ENCODE measurements at regions not wholly inside any gene's neighbourhood (a gene's known extent, or its start where the extent isn't known, plus 50 kb on each side); places are given as distances from the start of the nearest gene placed in this dataset.
A peak's percentile ranks its signal among the peaks of the same experiment; 100 is the strongest.

DNA sequence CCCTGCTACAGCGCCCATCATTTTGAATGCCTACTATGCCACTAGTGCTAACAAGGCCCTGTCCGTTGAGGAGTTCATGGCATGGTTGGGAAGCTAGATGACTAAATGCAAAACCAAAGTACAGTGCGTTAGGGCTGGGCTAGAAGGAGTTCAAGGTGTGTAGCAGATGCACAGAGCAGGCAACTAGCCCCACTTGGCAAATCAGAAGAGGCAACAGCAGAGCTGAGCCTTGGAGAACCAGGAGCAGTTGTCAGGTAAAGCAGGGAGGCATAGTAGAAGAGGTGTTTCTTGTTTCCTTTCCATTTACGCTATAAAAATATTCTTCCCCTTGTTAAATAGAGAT lies 146.6 kb upstream of the CPEB2 start:
- Histone ChIP-seq H3K4me1 (ENCODE audit: control insufficient read depth, extremely low read depth, insufficient read depth, low read length) (peaks cover 34% of the 10 kb centered on the region), H3K27ac (ENCODE audit: control insufficient read depth, insufficient read depth, low read length) (peak overlapping the region; percentile 92), H3K27me3 (ENCODE audit: control insufficient read depth, extremely low read depth, insufficient read depth, low read length) (no peaks in the 10 kb centered on the region), H3K79me2 (ENCODE audit: control insufficient read depth, insufficient read depth, low read length) (no peaks in the 10 kb centered on the region), H3K9me3 (ENCODE audit: control insufficient read depth, low read depth, low read length) (no peaks in the 10 kb centered on the region), H2AFZ (ENCODE audit: control insufficient read depth, low read length) (no peak overlapping the region), H3K9me1 (ENCODE audit: control insufficient read depth, extremely low read depth, insufficient read depth, low read length) (no peaks in the 10 kb centered on the region), H3K36me3 (ENCODE audit: control insufficient read depth in 2 of 2, extremely low read depth in 1 of 2, insufficient read depth in 2 of 2, low read length in 2 of 2) (no peaks in the 10 kb centered on the region), H3K4me3 (ENCODE audit: control insufficient read depth in 2 of 3, extremely low read depth in 1 of 3, insufficient read depth in 2 of 3, low read depth in 1 of 3, low read length in 3 of 3) (no peak overlapping the region), H4K20me1 (ENCODE audit: control insufficient read depth, extremely low read depth, insufficient read depth, low read length) (no peaks in the 10 kb centered on the region), H3K9ac (ENCODE audit: control insufficient read depth, extremely low read depth, insufficient read depth, low read length) (peak overlapping the region; percentile 62), H3K4me2 (ENCODE audit: control insufficient read depth, extremely low read depth, insufficient read depth, low read depth, low read length) (peak overlapping the region; percentile 61)
- no peak for FAIRE-seq
- dilution Hi-C loops (cut with MboI; ENCODE audit: extremely low pct_ligation_motif_present, low sequenced_read_pairs) = no loop called here
- no peak for DNase-seq (ENCODE audit: low read depth, low spot score)
- TF ChIP-seq EZH2 (IDR thresholded peaks at IDR 0.05; ENCODE audit: low read length) = no peak
- TF ChIP-seq, protein P1, sequence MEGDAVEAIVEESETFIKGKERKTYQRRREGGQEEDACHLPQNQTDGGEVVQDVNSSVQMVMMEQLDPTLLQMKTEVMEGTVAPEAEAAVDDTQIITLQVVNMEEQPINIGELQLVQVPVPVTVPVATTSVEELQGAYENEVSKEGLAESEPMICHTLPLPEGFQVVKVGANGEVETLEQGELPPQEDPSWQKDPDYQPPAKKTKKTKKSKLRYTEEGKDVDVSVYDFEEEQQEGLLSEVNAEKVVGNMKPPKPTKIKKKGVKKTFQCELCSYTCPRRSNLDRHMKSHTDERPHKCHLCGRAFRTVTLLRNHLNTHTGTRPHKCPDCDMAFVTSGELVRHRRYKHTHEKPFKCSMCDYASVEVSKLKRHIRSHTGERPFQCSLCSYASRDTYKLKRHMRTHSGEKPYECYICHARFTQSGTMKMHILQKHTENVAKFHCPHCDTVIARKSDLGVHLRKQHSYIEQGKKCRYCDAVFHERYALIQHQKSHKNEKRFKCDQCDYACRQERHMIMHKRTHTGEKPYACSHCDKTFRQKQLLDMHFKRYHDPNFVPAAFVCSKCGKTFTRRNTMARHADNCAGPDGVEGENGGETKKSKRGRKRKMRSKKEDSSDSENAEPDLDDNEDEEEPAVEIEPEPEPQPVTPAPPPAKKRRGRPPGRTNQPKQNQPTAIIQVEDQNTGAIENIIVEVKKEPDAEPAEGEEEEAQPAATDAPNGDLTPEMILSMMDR (optimal IDR thresholded peaks at IDR 0.05 in 1 of 3, IDR thresholded peaks at IDR 0.05 in 1 of 3, conservative IDR thresholded peaks at IDR 0.05 in 1 of 3; ENCODE audit: extremely low read depth in 1 of 3, insufficient read depth in 2 of 3, low read length in 3 of 3) = no peak

DNA sequence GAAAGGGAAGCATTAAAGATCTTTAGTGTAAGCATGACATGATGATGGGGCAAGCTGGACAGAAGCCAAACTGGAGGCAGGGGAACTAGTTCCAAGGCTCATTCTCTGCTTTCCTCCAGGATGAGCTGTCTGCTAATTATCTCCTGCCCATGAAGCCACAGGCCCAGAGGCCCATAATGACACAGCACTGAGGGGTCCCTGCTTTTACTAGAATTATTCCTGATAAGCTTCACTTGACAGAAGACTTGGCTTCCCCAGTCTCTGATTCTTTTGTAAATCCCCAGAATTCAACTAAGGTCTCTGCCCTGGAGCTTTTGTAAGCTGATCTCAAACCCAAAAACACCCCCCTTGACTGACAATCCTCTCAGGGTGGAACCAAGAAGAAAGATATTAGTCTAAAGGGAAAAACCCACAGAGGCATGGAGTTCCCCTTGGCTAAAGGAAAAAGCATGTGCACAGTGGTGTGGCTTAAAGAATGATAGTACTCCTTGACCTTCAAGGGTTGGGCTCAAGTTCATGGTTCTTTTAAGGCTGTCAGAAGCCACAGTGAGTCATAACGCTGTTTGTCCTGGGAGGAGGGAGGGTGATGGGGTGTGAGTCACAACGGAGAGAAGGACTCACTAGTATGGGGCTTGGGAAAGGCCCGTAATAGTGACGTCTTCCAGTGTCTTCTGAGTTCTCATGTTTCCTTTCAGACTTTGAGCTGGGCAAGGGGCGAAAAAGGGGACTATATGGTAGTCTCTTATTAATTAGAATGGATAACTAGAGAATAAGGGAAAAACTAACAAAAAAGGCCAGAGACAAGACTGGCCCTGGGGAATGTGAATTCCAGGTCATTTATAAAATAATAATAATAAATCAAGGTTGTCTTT lies 146.0 kb upstream of the CPEB2 start:
- FAIRE-seq (peak; percentile 100), DNase-seq (ENCODE audit: low read depth, low spot score) (peak; percentile 91)
- no peak for TF ChIP-seq EZH2 (IDR thresholded peaks at IDR 0.05; ENCODE audit: low read length)
- TF ChIP-seq, protein P1 (optimal IDR thresholded peaks at IDR 0.05 in 1 of 3, IDR thresholded peaks at IDR 0.05 in 1 of 3, conservative IDR thresholded peaks at IDR 0.05 in 1 of 3; ENCODE audit: extremely low read depth in 1 of 3, insufficient read depth in 2 of 3, low read length in 3 of 3) = no peak
- Histone ChIP-seq H4K20me1 (ENCODE audit: control insufficient read depth, extremely low read depth, insufficient read depth, low read length) (no peaks in the 10 kb centered on the region), H3K79me2 (ENCODE audit: control insufficient read depth, insufficient read depth, low read length) (no peaks in the 10 kb centered on the region), H3K4me1 (ENCODE audit: control insufficient read depth, extremely low read depth, insufficient read depth, low read length) (peaks cover 32% of the 10 kb centered on the region), H2AFZ (ENCODE audit: control insufficient read depth, low read length) (no peak overlapping the region), H3K27ac (ENCODE audit: control insufficient read depth, insufficient read depth, low read length) (peak overlapping the region; percentile 92), H3K36me3 (ENCODE audit: control insufficient read depth in 2 of 2, extremely low read depth in 1 of 2, insufficient read depth in 2 of 2, low read length in 2 of 2) (no peaks in the 10 kb centered on the region), H3K4me3 (ENCODE audit: control insufficient read depth in 2 of 3, extremely low read depth in 1 of 3, insufficient read depth in 2 of 3, low read depth in 1 of 3, low read length in 3 of 3) (no peak overlapping the region), H3K4me2 (ENCODE audit: control insufficient read depth, extremely low read depth, insufficient read depth, low read depth, low read length) (peak overlapping the region; percentile 61), H3K9me3 (ENCODE audit: control insufficient read depth, low read depth, low read length) (no peaks in the 10 kb centered on the region), H3K9ac (ENCODE audit: control insufficient read depth, extremely low read depth, insufficient read depth, low read length) (peak overlapping the region; percentile 62), H3K27me3 (ENCODE audit: control insufficient read depth, extremely low read depth, insufficient read depth, low read length) (no peaks in the 10 kb centered on the region), H3K9me1 (ENCODE audit: control insufficient read depth, extremely low read depth, insufficient read depth, low read length) (no peaks in the 10 kb centered on the region)
- dilution Hi-C loops (cut with MboI; ENCODE audit: extremely low pct_ligation_motif_present, low sequenced_read_pairs) = no loop called here
